ENCODE measurements at regions not wholly inside any gene's neighbourhood (a gene's known extent, or its start where the extent isn't known, plus 50 kb on each side); places are given as distances from the start of the nearest gene placed in this dataset.

GRCh38 chr3:859135-859534 lies 233.7 kb upstream of the CNTN6 start:
- TF ChIP-seq CTCF (conservative IDR thresholded peaks at IDR 0.05; ENCODE audit: low read depth, low read length) (no peak), EZH2phosphoT487 (IDR thresholded peaks at IDR 0.05; ENCODE audit: borderline replicate concordance, low read length) (no peak), EZH2 (IDR thresholded peaks at IDR 0.05; ENCODE audit: low read length, unreplicated experiment) (no peak)
